H9 (cell line): ENCODE measurements at regions not wholly inside any gene's neighbourhood (a gene's known extent, or its start where the extent isn't known, plus 50 kb on each side); places are given as distances from the start of the nearest gene placed in this dataset.

ENCODE experiments used
- DNase-seq: peaks from one replicate; pipeline ENCODE4 v3.0.0-alpha.2; 2017
- H2AFZ ChIP-seq: one replicate; pipeline ENCODE4 v1.6.1; 2013; ENCODE audit warnings: mild to moderate bottlenecking, low read length, control low read depth, moderate library complexity
- H2AK5ac ChIP-seq: 2 replicates; pipeline ENCODE4 v1.6.1; 2013; ENCODE audit warnings: low read length, control low read depth, mixed read lengths; ENCODE audit not compliant: insufficient read length
- H2BK120ac ChIP-seq: one replicate; pipeline ENCODE4 v1.6.1; 2013; ENCODE audit warnings: low read depth, mild to moderate bottlenecking, low read length, control low read depth, inconsistent platforms; ENCODE audit not compliant: poor library complexity, severe bottlenecking
- H2BK12ac ChIP-seq: 2 replicates; pipeline ENCODE4 v1.6.1; 2013; ENCODE audit warnings: low read length, control low read depth, mixed read lengths, low read depth; ENCODE audit not compliant: insufficient read length
- H2BK15ac ChIP-seq: 2 replicates; pipeline ENCODE4 v1.6.1; 2013; ENCODE audit warnings: low read depth, low read length, control low read depth
- H2BK20ac ChIP-seq: one replicate; pipeline ENCODE4 v1.6.1; 2013; ENCODE audit warnings: low read depth, mild to moderate bottlenecking, low read length, control low read depth, inconsistent platforms; ENCODE audit not compliant: poor library complexity, severe bottlenecking
- H2BK5ac ChIP-seq: 2 replicates; pipeline ENCODE4 v1.6.1; 2013; ENCODE audit warnings: low read length, control low read depth, mixed read lengths; ENCODE audit not compliant: insufficient read length
- H3K14ac ChIP-seq: 2 replicates; pipeline ENCODE4 v1.6.1; 2013; ENCODE audit warnings: low read length, control low read depth; ENCODE audit not compliant: insufficient read depth
- H3K18ac ChIP-seq: 2 replicates; pipeline ENCODE4 v1.6.1; 2013; ENCODE audit warnings: low read depth, mild to moderate bottlenecking, mixed read lengths, low read length, control low read depth; ENCODE audit not compliant: insufficient read length
- H3K23ac ChIP-seq: 2 replicates; pipeline ENCODE4 v1.6.1; 2013; ENCODE audit warnings: low read length, control low read depth, mixed read lengths, low read depth; ENCODE audit not compliant: insufficient read length
- H3K23me2 ChIP-seq: 2 replicates; pipeline ENCODE4 v1.6.1; 2013; ENCODE audit warnings: low read depth, mild to moderate bottlenecking, mixed read lengths, low read length, control low read depth; ENCODE audit not compliant: insufficient read length, poor library complexity, severe bottlenecking
- H3K27ac ChIP-seq: 2 replicates; pipeline ENCODE4 v1.5.1; 2013; ENCODE audit warnings: low read length, control low read depth, mixed read lengths, low read depth; ENCODE audit not compliant: insufficient read length
- H3K27me3 ChIP-seq: 2 replicates; pipeline ENCODE4 v1.6.1; 2013; ENCODE audit warnings: low read length, control low read depth, inconsistent platforms; ENCODE audit not compliant: insufficient read depth
- H3K4ac ChIP-seq: 2 replicates; pipeline ENCODE4 v1.6.1; 2013; ENCODE audit warnings: low read depth, mild to moderate bottlenecking, control low read depth, inconsistent platforms, low read length, moderate library complexity
- H3K4me1 ChIP-seq: 2 replicates; pipeline ENCODE4 v1.6.1; 2013; ENCODE audit warnings: low read length, control low read depth, inconsistent platforms; ENCODE audit not compliant: insufficient read depth
- H3K4me2 ChIP-seq: 2 replicates; pipeline ENCODE4 v1.6.1; 2013; ENCODE audit warnings: low read length, control low read depth, mixed read lengths; ENCODE audit not compliant: insufficient read length, insufficient read depth
- H3K56ac ChIP-seq: 2 replicates; pipeline ENCODE4 v1.6.1; 2013; ENCODE audit warnings: low read depth, mild to moderate bottlenecking, mixed read lengths, low read length, control low read depth; ENCODE audit not compliant: insufficient read length
- H3K79me1 ChIP-seq: 2 replicates; pipeline ENCODE4 v1.6.1; 2013; ENCODE audit warnings: low read depth, mild to moderate bottlenecking, moderate library complexity, low read length, control low read depth, inconsistent platforms; ENCODE audit not compliant: insufficient read depth, poor library complexity, severe bottlenecking
- H3K79me2 ChIP-seq: 2 replicates; pipeline ENCODE4 v1.6.1; 2013; ENCODE audit warnings: low read length, control low read depth, inconsistent platforms; ENCODE audit not compliant: insufficient read depth
- H3K9ac ChIP-seq: 2 replicates; pipeline ENCODE4 v1.6.1; 2013; ENCODE audit warnings: low read length, control low read depth, mixed read lengths; ENCODE audit not compliant: insufficient read length; ENCODE audit errors: extremely low read depth
- H3K9me3 ChIP-seq: one replicate; pipeline ENCODE4 v1.6.1; 2013; ENCODE audit warnings: low read depth, low read length, inconsistent platforms; ENCODE audit not compliant: control insufficient read depth
- H3T11ph ChIP-seq: one replicate; pipeline ENCODE4 v1.6.1; 2013; ENCODE audit warnings: mild to moderate bottlenecking, low read length, control low read depth, inconsistent platforms
- H4K20me1 ChIP-seq: one replicate; pipeline ENCODE4 v1.6.1; 2013; ENCODE audit not compliant: control insufficient read depth, insufficient read length, insufficient read depth
- H4K5ac ChIP-seq: 2 replicates; pipeline ENCODE4 v1.6.1; 2013; ENCODE audit warnings: low read depth, mild to moderate bottlenecking, mixed read lengths, low read length, control low read depth; ENCODE audit not compliant: insufficient read length
- H4K8ac ChIP-seq: replicated peaks from 2 replicates; pipeline ENCODE4 v1.6.1; 2013; ENCODE audit warnings: low read length, control low read depth, mixed read lengths, low read depth; ENCODE audit not compliant: insufficient read length
- H4K91ac ChIP-seq: 2 replicates; pipeline ENCODE4 v1.6.1; 2013; ENCODE audit warnings: low read depth, mild to moderate bottlenecking, moderate library complexity, mixed read lengths, low read length, control low read depth; ENCODE audit not compliant: insufficient read length
- H3K27ac Mint-ChIP-seq, 3 experiments: 2 replicates in 2 of 3; 3 replicates in 1 of 3; pipeline ENCODE4 v1.8.0; 2020 to 2021; ENCODE audit warnings: mixed read lengths in 3 of 3, mild to moderate bottlenecking in 1 of 3, moderate library complexity in 1 of 3
- H3K27me3 Mint-ChIP-seq: 2 replicates; pipeline ENCODE4 v1.8.0; 2021; ENCODE audit warnings: low read depth, mild to moderate bottlenecking, moderate library complexity, mixed read lengths
- H3K36me3 Mint-ChIP-seq, 3 experiments: 2 replicates in 2 of 3; 3 replicates in 1 of 3; pipeline ENCODE4 v1.8.0; 2020 to 2021; ENCODE audit warnings: low read depth in 3 of 3, mixed read lengths in 3 of 3; ENCODE audit not compliant: insufficient read depth in 1 of 3
- H3K4me1 Mint-ChIP-seq, 2 experiments: 2 replicates each; pipeline ENCODE4 v1.8.0; 2020; ENCODE audit warnings: mixed read lengths in 2 of 2
- H3K4me3 Mint-ChIP-seq, 2 experiments: 2 replicates in 1 of 2; 3 replicates in 1 of 2; pipeline ENCODE4 v1.8.0; 2020 to 2021; ENCODE audit warnings: mild to moderate bottlenecking in 2 of 2, mixed read lengths in 2 of 2, moderate library complexity in 1 of 2
- H3K9me3 Mint-ChIP-seq, 2 experiments: 2 replicates in 1 of 2; 3 replicates in 1 of 2; pipeline ENCODE4 v1.8.0; 2020; ENCODE audit warnings: mild to moderate bottlenecking in 2 of 2, mixed read lengths in 2 of 2, moderate library complexity in 1 of 2
- WGBS: extraction: QIAGEN DNeasy Blood & Tissue Kit; methylation state at CpG from one replicate; pipeline ENCODE4 v1.1.7; 2013; ENCODE audit warnings: missing lambda C conversion rate, low lambda C conversion rate, mixed read lengths; ENCODE audit not compliant: insufficient read length; ENCODE audit errors: extremely low coverage; 5-methylcytosine and 5-hydroxymethylcytosine counted together
- TF ChIP-seq, protein P1 (sequence below): fragments of 200-600 bp; sonication (generic); conservative IDR thresholded peaks from 3 replicates; pipeline ENCODE4 v1.8.0; 2021; ENCODE audit warnings: antibody characterized with exemption, mild to moderate bottlenecking

DNA sequence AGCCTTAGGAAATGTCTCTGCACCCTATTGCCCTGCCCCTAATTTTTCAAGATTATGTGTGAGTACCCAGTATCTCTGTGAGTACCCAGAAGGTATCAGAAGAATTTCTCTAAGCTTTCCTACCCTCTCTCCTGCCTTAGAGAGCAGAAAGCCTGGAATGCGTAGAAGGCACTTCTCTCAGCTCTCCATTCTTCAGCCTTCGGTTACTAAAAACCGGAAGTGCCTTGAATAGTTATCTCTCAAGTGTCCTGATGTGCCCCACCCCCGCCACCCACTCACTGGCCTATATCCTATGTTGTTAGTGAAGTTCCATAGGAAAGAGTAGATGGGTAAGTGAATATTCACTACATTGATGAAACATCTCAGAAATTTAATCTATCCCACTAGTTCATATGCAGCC is 210.7 kb upstream of the CDH10 start:
- H3K14ac ChIP-seq, result no peak overlapping the region
- no peak overlapping the region for H4K5ac ChIP-seq
- peaks cover 0 to 6% (median 0%) of the 10 kb centered on the region in 3 experiments; a peak in 2 of 7 replicates for H3K36me3 Mint-ChIP-seq
- H3K4ac ChIP-seq, result no peak overlapping the region
- no peak overlapping the region for H3K27ac ChIP-seq
- H3K27me3 Mint-ChIP-seq, result no peaks in the 10 kb centered on the region
- H2BK120ac ChIP-seq, result no peak overlapping the region
- H2BK12ac ChIP-seq, result no peak overlapping the region
- H3K79me1 ChIP-seq, result no peaks in the 10 kb centered on the region
- H3K79me2 ChIP-seq, result no peaks in the 10 kb centered on the region
- H3K9me3 Mint-ChIP-seq, result 0 out of 5 replicates have a peak, but pooled peaks cover 0 to 4% of the 10 kb centered on the region in 2 experiments
- no peak overlapping the region for H3K18ac ChIP-seq
- H3K27ac Mint-ChIP-seq, result no peak overlapping the region; a peak in 1 of 7 replicates
- no peak overlapping the region for H3K9ac ChIP-seq
- DNase-seq, result peak; percentile 32
- no peak overlapping the region for H2BK20ac ChIP-seq
- no peak overlapping the region for H2BK15ac ChIP-seq
- H3K27me3 ChIP-seq, result no peaks in the 10 kb centered on the region
- WGBS, result no CpG with 5 or more reads among the region's 4 CpGs
- H4K8ac ChIP-seq, result no peak overlapping the region
- no peak overlapping the region for H3T11ph ChIP-seq
- H4K91ac ChIP-seq, result no peak overlapping the region
- peaks cover 2% of the 10 kb centered on the region; the same call in 1 of the 2 replicates for H3K4me1 ChIP-seq
- H2AK5ac ChIP-seq, result no peak overlapping the region
- H4K20me1 ChIP-seq, result no peaks in the 10 kb centered on the region
- H3K23me2 ChIP-seq, result no peaks in the 10 kb centered on the region
- H2BK5ac ChIP-seq, result no peak overlapping the region
- no peak overlapping the region for H3K4me2 ChIP-seq
- no peak overlapping the region for H3K4me3 Mint-ChIP-seq
- no peak overlapping the region for H2AFZ ChIP-seq
- H3K9me3 ChIP-seq, result no peaks in the 10 kb centered on the region
- no peak overlapping the region for H3K56ac ChIP-seq
- peaks cover 3 to 10% of the 10 kb centered on the region in 2 experiments; a peak in 2 of 4 replicates for H3K4me1 Mint-ChIP-seq
- no peak overlapping the region for H3K23ac ChIP-seq
- TF ChIP-seq, protein P1, sequence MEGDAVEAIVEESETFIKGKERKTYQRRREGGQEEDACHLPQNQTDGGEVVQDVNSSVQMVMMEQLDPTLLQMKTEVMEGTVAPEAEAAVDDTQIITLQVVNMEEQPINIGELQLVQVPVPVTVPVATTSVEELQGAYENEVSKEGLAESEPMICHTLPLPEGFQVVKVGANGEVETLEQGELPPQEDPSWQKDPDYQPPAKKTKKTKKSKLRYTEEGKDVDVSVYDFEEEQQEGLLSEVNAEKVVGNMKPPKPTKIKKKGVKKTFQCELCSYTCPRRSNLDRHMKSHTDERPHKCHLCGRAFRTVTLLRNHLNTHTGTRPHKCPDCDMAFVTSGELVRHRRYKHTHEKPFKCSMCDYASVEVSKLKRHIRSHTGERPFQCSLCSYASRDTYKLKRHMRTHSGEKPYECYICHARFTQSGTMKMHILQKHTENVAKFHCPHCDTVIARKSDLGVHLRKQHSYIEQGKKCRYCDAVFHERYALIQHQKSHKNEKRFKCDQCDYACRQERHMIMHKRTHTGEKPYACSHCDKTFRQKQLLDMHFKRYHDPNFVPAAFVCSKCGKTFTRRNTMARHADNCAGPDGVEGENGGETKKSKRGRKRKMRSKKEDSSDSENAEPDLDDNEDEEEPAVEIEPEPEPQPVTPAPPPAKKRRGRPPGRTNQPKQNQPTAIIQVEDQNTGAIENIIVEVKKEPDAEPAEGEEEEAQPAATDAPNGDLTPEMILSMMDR, result no peak
